Stimulated activated CD8-positive, alpha-beta memory T cell treated with anti-CD3 and anti-CD28 coated beads, Interleukin-15, amount 100 ng/mL, for 24 hours (primary cell): ENCODE measurements at regions not wholly inside any gene's neighbourhood (a gene's known extent, or its start where the extent isn't known, plus 50 kb on each side); places are given as distances from the start of the nearest gene placed in this dataset.
"Not testable (repeated sequence)": the region's sequence is repeated elsewhere in the genome, so short reads cannot be mapped to it uniquely, and the experiment has no call there.

Experiments
- DNase-seq: peaks from one replicate; pipeline ENCODE4 v3.0.0-alpha.2; 2020; ENCODE audit warnings: low read depth

DNA sequence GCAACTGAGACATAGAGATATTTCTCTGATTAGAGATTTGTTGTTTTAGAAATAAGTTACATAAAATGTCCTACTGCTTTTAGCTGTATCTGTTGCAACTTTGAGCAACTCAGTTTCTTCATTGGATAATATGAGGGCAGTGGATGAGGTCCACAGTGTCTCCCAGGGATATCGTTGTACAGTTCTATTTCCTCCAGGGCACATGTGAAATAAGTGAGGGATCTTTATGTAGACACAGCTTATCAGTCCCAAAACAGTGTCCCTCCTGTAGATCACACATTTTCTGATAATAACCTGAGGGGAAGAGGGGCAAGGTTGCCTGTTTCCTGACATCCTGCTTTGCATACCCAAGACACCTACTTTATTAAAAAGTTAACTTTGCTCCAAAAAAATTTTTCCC, 1231.2 kb upstream of the ZEB2 start:
- DNase-seq = no peak

DNA sequence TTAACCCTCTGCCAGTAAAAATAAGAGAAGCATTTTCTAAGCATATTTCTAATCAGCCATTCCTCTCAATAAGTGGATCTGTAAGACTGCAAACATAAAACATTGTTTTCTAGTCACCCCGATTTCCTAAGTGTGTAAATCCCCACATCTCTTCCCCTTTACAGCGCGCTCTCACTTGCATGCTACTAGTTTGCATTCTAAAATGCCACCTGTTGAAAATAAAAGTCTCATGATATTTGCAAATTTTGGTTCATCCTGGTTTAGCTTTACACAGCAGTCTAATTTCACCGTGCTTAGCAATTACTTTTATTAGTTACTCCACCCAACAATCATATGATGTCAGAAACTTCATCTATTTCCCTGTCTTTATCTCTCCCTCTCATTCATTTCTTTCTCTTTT, 1230.7 kb upstream of the ZEB2 start:
- no peak for DNase-seq

DNA sequence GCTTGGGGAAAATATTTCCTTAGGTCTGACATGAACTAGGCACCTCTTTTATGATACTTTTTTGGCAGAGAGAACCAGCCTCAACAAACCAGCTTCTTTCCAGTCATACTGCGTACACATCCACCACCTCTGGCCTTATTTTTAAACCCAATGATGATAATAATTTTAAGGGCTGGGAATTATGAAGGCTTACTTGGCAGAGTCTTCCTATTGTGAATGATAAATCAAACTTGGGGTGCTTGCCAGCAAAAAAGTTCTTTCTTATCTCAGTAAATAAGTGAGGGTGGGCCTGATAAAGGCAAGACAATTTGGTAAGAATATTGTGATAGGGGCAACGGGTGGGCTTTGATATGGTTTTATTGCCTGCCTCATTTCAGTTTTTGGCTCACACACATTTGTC, 1230.2 kb upstream of the ZEB2 start:
- DNase-seq = no peak

DNA sequence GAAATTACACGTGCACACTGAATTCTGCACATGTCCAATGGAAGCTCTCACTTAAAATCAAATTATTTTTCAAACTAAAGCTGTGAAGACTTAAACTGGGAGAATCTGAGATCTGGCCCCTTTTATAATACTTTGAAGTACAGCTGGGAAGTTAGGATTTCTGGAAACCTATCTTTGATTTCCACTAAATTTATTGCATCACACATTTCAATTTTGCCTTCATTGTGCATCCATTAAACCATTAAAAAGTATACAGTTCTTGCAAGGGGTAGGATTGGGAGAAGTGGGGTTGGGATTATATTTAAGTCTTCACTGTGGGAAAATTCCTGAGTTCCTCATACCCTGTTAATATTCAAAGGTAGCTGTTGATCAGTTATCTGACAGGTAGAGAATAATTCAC, 1229.6 kb upstream of the ZEB2 start:
- DNase-seq = no peak

DNA sequence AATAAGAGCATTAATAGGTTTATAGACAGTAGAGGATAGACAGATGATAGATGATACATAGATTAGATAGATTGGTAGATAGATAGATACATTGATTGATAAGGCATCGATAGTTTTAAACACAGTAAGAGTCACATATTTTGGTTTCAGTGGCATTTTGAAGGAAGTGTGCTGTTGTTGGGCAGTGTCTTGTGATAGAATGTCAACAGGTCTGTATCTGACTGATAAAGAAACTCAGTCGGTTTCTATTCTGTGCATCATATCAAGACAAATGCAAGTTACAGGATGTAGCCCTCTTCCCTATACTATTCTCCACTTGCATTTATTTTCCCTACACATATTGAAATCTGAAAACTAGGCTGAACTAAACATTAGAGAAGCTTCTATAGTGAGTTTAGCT, 1229.0 kb upstream of the ZEB2 start:
- no peak for DNase-seq

DNA sequence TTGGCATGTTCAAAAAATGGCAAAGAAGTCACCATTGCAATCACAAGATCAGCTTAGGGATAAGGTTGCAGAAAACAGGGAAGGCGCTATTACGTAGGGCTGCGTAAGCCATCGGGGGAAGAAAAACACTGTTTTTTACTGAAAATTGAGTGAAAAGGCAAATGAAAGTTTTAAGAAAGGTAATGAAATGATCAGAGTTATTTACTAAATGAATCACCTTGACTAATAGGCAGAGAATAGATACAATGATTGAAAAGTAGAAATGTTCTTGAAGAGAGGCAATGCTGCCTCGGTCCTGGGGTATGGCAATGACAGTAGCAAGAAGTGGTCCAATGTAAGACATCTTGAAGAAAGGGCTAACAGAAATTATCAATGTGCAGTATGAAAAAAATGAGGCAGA, 1227.8 kb upstream of the ZEB2 start:
- no peak for DNase-seq

DNA sequence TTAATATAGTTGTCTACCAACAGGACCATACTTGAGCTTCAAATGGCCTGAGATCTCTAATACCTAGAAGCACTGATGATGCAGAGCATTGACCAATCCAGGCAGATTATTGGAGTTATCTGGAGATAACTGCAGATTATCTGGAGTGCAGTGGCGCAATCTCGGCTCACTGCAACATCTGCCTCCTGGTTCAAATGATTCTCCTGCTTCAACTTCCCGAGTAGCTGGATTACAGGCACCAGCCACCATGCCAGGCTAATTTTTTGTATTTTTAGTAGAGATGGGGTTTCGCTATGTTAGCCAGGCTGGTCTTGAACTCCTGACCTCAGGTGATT, 1225.4 kb upstream of the ZEB2 start:
- not testable (repeated sequence) for DNase-seq

DNA sequence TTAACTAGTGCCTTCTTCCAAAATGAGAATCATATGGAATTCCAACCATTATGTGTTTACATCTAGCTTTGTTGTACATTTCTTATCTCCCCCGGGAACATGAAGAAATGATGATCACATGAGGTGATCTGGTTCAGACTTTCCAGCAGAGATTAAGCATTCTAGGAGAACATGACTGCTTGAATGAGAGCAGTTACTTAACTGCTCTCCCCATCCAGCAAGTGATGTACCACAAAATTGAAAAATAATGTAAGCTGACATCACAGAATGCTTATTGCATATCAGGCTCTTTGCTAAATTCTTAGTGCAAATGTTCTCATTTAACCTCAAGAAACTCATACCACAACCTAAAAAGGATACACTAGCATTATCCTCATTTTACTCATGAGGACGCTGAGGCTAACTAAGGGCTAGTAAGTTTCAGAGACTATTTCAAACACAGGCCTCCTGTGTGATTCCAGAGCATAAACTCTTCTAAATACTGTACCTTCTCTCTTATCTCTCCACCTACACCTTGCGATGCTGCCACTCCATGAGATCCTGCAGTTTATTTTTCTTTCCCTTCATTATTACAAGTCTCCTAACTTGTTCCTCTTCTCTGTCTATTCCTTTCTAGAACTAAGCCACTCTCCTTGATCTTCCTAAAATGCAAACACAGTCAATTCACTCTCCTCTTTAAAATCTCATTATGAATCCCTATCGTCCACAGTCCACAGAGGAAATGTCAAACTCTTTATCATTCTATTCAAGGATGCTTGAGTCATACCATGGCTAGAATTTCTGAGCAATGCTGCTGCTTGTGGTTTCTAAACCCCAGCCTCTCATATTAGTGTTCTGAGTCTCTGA, 1224.8 kb upstream of the ZEB2 start:
- no peak for DNase-seq

DNA sequence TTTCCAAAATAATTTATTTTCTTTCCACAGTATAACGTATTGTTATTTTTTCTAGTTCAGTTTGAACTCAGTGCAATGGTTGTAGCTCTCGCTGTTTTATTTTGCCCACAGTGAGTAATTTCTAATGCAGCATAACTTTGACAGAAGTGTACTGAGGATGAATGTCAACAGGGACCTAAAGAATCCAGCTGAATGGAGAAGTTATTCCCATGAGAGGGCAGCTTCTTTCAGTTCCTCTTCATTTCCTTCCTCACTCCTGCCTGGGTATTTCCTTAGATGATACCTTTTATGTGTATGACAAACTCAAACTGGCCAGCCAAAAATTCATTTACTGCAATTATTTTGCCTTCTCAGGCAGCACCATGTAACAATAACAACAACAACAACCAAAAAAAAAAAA, 1223.1 kb upstream of the ZEB2 start:
- no peak for DNase-seq

DNA sequence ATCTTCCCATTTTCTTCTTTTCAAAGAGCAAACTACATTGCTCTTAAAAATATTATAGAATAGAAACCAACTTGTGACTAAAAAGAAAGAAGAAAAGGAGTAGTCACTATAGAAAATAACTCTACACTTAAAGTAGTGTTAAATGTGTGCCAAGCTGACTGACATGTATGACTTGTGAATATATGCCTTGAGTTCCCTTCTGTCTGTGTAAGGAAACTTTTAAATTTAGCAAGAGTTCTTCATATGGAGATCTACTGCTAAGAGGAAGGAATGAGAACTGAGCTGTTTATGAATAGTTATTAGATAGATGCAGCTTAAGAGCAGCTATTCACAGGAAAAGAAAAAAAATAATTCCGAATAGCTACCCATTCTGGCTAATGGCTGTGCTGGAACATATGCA, 1221.7 kb upstream of the ZEB2 start:
- DNase-seq = no peak

DNA sequence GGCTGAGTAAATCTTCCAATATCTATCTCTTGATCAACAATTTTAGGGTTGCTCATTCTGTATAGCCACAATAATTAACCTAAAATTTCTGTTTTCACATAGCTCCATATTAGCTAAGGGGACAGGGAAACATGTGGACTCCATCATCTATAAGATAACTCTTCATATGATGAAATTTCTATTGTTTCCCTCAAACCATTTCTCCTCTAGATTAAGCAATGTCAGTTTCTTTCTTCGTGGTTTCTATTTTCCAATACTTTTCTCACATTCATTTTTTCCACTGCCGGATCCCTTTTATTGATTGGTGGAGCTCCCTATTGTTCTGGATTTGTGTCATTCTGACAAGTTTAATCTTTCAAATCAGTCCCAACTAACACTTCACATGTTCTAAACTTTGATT, 1221.3 kb upstream of the ZEB2 start:
- no peak for DNase-seq

DNA sequence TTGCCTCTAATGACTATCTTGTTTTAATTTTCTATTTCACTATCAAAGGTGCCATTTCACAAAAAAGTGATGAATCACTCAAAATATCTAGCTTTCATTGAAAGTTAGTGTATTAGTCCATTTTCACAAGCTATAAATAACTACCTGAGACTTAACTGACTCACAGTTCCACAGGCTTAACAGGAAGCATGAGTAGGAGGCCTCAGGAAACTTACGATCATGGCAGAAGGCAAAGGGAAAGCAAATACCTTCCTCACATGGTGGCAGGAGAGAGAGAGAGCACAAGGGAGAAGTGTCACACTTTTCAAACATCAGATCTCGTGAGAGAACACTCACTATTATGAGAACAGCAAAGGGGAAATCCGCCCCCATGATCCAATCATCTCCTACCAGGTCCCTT, 1220.4 kb upstream of the ZEB2 start:
- no peak for DNase-seq

DNA sequence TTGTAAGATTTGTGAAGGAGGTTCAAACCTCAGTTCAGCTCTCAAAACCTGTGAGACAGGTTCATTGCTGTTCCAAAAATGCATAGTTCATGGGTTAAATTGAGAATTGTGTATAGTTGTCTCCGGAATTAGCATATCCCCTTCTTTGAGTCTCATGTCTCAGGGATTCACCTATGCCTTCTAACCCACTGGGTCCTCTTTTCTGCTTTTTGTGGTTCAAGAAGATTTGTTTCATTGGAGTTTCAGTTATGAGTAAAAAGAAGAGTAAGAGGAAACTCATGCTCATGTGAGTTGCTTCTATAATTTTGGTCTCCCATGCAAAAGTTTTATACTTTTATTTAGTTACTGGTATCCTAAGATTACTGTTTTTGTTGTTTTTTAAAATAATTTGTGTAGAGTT, 1219.8 kb upstream of the ZEB2 start:
- no peak for DNase-seq

DNA sequence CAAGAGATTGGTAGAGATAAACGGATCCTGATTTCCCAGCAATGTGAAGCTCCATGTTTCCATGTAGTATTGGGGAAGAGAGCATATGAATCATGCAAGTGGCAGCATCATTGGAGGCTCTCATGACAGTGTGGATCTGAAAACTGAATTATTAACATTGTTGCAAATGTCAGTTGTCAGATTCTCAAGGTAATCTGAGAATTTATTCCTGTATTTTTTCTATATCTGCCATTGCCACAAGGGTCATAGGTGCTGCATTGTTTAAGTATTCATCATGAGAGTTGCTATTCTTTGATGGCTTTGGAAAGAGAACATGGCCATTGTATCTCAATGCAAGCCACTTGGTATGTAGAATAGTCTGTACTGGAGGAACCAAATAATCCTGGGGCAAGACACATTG, 1217.0 kb upstream of the ZEB2 start:
- no peak for DNase-seq

DNA sequence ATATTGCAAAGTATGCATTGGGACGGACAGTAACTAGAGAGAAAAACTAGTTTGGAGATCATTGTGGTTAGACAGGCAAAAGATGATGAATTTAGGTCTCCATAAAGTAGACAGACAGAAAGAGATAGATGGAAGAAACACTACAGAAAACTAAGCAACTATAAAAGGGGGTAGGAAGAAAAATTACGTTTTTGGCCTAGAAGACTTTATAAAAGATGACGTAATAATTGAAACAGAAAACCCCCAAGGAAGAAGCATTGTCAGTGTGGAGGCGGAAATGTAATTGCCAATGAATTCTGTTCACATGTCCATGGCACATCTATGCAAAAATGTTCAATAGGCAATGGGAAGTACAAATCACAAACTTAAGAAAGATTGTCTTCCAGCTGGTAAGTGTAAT, 1211.5 kb upstream of the ZEB2 start:
- no peak for DNase-seq

DNA sequence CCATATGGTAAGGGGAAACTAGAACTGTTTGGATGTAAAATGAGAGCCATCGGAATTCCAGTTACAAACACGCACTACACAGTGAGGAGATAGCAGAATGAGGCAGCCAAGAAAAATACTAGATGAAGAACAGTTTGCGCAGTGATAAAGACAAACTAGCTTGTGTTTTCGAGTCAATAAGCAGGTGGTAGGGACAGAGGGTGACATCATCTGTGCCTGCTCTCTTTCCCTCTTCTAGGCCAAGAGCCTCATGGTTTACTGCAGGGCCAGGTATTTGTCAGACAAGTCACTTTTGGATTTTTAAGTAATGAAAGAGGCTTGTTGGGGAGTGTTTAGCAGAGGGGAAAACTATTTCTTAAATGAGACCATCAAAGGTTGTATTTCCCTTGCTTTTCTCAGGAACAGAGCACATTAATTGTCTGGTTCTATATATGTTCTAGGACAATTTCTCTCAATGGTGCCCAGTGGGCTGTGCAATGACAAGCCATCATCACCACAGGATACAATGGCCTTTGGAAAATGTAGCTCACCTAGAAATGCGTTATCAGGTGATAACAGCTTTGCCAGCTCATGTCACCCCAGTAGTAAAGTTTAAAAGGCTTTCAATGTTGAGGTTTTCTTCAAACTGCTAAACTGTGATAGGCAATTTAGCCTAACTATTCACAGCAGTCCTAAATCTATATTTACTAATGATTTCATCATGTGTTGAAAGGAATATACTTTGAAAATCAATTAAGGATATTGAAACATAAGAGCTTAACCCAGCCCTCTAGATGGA, 1210.3 kb upstream of the ZEB2 start:
- DNase-seq = no peak

DNA sequence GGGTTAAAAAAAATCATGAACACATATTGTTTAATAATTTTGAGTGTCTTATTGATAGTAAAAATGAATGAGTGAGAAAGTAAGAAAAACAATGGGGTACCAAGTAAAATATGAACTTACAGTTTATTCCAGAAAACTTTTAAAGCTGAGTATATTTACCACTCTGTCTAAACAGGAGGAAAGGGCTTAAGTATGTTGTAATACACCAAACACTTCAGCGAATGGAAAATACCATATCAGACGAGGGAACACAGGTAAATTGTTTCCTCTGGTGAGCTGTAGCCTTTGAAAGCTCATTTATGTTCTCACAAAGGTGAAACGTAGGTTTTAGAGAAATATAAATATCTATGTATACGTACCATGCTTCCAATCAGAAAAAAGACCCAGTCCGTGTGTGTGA, 1209.6 kb upstream of the ZEB2 start:
- no peak for DNase-seq

DNA sequence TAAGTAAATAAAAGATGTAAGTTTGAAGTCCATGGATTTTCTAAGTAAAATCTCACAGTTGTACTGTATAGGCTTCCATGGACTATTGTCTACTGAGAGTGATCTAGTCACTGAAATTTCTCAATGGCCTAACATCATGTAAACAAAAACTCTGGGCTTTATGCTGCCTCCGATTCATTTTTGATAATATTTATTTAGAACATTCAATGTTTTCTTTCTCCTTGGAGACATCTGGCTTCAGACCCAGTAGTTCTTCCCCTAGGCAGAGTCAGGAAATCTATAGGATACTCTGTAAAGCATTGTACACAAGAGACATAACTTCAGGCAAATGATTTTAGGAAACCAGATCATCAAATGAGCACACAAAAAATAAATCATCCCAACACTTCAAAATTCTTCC, 1208.6 kb upstream of the ZEB2 start:
- DNase-seq = no peak

DNA sequence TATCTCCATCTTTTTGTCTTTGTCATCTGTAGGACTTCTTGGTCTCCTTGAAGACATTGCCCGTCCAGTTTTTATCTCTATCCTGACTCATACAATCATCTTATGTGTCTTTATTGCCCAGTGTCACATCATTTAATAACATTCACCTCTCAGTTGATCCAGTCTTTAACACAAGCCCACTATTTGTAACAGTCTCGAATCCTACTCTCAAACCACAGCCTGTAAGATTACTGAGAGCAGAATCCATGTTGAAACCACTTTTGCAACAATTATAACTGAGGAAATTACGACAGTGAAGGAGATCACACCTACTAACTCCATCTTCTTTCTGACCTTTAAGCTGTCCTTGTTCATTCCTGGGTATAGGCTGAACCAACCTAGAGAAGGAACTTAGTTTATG, 1206.0 kb upstream of the ZEB2 start:
- no peak for DNase-seq

DNA sequence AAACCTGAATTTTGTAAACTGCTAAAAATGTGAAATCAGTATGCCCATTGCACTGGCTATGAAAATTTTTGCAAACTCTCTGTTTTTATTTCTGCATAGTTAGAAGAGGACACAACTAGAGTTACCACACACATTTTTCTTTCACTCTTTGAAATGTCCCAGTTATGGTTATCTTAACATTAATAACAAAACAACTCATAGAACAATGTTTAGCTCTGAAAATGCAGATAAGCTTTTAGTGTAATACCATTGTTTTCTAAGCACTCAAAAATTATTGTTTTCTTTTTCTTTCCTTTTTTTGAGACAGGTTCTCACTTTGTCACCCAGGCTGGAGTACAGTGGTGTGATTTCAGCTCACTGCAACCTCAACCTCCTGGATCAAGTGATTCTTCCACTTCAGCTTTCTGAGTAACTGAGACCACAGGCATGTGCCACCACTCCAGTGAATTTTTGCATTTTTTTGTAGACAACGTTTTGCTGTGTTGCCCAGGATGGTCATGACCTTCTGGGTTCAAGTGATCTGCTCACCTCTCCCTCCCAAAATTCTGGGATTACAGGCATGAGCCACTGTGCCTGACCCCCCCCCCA, 1204.5 kb upstream of the ZEB2 start:
- no peak for DNase-seq

DNA sequence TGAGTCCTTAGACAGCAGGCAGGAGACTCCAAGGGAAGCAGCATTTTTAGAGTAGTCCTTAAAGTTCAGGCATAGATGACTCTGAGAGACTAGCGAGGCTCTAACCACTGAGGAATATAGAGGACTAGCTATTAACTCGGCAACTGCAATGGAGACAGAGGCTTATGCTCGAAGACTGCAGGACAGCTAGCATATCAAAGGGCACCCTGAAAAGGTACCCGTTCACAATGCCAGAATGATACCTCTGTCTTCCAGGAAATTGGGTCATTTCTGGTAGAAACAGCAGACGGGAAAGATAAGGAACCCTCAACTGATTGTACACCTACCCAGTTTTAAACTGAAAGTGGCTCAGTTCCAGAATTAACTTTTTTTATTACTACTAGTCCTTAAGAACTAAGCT, 1204.0 kb upstream of the ZEB2 start:
- DNase-seq = no peak

DNA sequence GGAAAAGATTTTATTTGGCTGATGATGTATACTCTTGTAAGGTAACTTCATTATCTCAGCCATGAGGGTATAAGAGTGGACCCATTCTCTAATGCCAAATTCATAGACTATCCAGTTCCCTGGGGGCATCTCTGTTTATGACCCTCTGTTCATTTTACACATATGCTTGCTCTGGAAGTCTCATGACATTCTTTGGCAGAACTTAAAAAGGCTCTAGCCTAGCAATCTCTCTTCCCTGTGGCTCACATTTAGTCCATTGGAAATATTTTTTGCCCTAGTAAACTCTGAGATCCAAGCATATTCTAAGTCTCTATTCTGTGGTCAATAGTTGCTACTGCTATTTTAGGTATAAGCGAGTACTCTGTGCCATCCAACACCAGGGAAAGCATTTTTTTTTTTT, 1201.8 kb upstream of the ZEB2 start:
- no peak for DNase-seq

DNA sequence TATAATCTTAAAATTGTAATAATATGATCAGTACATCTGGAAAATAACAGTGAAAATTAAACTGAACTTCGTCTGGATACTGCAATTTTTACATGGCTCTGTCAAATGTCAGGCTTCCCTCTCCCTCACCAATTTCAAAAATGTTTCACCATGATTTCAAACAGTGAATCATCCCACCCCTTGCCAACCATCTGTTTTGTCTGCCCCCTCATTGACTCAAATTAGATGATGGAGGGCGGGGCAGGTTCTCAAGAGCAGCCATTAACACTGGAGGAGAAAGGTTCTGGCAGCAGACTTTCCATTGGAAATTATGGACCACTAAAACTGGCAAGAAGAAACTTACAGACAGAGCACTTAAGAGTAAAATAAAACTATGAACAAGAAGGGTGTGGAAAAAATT, 1195.7 kb upstream of the ZEB2 start:
- no peak for DNase-seq

DNA sequence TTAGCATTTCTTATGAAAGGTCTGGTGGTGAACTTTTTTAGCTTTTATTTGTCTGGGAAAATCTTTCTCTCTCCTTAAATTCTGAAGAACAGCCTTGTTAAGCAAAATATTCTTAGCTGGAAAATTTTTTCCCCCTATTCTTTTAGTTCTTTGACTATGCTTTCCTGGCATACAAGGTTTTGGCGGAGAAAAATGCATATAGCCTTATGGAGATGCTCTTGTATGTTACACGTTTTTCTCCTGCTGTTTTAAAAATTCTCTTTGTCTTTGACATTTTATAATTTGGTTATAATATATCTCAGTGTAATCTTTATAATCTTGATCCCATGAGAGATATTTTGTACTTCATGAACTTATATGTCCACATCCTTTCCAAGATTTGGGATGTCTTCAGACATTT, 1190.4 kb upstream of the ZEB2 start:
- DNase-seq = no peak
